Stomach (tissue), 4 donors: ENCODE measurements at regions not wholly inside any gene's neighbourhood (a gene's known extent, or its start where the extent isn't known, plus 50 kb on each side); places are given as distances from the start of the nearest gene placed in this dataset.

ENCODE experiments used
- CTCF ChIP-seq, 7 experiments: fragments of 450-650 bp in 4 of 7; fragments of 200-600 bp in 3 of 7; sonication (generic) in 3 of 7; IDR thresholded peaks; one replicate each; pipeline ENCODE4 v1.5.1; 2016 to 2019; ENCODE audit warnings: antibody characterized with exemption in 7 of 7, control low read depth in 2 of 7, mild to moderate bottlenecking in 1 of 7
- EP300 ChIP-seq: sonication (generic); formaldehyde crosslinking; IDR thresholded peaks from one replicate; pipeline ENCODE4 v1.6.1; 2017; ENCODE audit warnings: antibody characterized with exemption
- POLR2A ChIP-seq, 4 donors: fragments of 450-650 bp; IDR thresholded peaks; one replicate each; pipeline ENCODE4 v1.6.1; 2016; ENCODE audit warnings: antibody characterized with exemption in 4 of 4, control low read depth in 2 of 4, mild to moderate bottlenecking in 1 of 4, moderate library complexity in 1 of 4
- POLR2AphosphoS5 ChIP-seq, 3 donors: sonication (generic); formaldehyde crosslinking; IDR thresholded peaks; one replicate each; pipeline ENCODE4 v1.6.1; 2016; ENCODE audit warnings: antibody characterized with exemption in 3 of 3

- TF ChIP-seq CTCF (IDR thresholded peaks at IDR 0.05) (peak in 3 of 7 experiments; percentile 28 to 36 (median 29)), POLR2AphosphoS5 (IDR thresholded peaks at IDR 0.05) (no peak), POLR2A (IDR thresholded peaks at IDR 0.05) (no peak), EP300 (no peak)
These were observed 217.9 kb upstream of the KLHL4 start for GRCh38 chrX:87299563-87300160.
